GM19025 (cell line): ENCODE measurements at regions not wholly inside any gene's neighbourhood (a gene's known extent, or its start where the extent isn't known, plus 50 kb on each side); places are given as distances from the start of the nearest gene placed in this dataset.
"Not testable (repeated sequence)": the region's sequence is repeated elsewhere in the genome, so short reads cannot be mapped to it uniquely, and the experiment has no call there.

Source experiments
- ATAC-seq: cut with Tn5 transposase; IDR thresholded peaks from one replicate; pipeline ENCODE4 v1.9.1; 2021; ENCODE audit warnings: mild to moderate bottlenecking, low read depth, moderate library complexity; ENCODE audit not compliant: unreplicated experiment

DNA sequence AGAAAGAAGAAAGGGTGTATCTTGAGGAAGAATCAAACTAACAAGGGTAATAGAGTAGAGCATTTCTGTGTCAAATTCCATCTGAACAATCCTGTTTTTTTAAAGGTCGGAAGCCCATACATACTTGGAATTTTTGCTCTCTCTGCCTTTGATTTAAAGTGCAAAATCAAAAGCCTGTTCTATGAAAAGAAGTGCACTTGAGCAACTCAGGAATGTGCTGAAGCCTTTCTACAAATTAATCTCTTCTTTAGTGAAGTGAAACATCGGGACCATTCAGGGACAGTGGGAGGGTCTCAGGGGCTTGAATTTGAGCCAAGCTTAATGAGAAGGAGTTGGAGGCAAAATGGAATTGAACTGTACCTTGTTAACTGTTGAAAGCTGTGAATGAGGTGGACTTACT, 1008.5 kb upstream of the LCORL start:
- ATAC-seq = no peak

DNA sequence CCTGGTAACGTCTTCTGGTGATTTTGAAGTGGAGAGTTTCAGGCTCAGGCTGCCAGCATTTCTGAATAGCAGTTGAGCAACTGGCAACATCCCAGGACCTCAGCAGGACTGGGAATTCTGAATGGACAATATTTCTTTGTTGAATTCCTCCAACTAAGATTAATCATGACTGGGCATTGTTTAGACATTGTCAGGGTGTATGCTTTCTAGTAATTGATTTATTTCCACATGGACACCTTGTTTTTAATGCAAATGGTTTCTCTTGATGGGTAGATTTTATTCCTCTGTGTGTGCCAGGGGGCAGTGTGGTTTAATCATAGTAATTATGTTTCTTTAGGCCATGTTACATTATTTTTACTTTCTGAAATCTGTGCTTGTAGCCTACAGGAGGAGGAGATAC, 1004.7 kb upstream of the LCORL start:
- ATAC-seq = no peak

DNA sequence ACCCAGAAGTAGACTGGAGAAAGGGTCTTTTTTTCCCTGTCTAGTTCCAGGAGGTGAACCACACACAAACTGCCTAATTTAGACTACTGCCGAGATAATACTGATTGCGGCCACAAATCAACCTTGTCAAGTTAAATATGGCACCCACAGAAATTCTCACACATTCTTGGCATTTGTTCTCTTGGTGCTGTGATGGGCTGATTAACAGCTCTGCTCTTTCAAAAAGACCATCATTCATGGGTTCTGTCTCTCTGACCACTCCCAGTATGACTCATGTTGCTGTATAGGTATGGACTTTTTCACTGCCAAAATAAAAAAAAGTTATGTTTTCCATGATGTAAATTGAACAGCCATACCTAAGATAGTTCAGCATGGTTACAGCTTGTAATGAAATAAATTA, 1003.5 kb upstream of the LCORL start:
- ATAC-seq = no peak

DNA sequence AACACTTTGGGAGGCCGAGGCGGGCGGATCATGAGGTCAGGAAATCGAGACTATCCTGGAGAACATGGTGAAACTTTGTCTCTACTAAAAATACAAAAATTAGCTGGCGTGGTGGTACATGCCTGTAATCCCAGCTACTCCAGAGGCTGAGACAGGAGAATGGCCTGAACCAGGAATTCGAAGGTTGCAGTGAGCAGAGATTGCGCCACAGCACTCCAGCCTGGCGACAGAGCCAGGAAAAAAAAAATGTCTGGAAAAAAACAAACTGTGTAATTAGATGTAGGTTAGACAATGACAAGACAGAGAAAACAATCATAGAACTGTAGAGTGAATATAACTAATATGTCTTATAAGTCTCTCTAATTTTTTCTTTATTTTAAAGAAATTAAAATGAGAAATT, 1002.5 kb upstream of the LCORL start:
- no peak for ATAC-seq

DNA sequence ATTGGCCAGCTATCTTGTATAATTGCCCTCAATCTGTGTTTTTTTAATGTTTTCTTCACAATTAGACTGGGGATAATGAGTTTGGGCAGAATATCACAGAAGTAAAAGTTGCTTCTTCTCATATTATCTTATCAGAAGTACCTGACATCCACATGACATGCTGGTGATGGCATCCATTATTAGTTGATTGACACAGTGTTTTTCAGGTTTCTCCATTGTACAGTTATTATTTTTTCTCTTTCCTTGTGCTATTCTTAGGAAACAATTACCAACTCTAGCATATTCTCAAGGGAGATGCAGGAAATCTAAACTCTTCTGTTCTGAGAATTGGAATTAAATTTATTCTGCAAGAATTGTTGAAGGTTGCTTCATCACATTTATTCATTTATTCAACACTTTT, 1000.1 kb upstream of the LCORL start:
- no peak for ATAC-seq

DNA sequence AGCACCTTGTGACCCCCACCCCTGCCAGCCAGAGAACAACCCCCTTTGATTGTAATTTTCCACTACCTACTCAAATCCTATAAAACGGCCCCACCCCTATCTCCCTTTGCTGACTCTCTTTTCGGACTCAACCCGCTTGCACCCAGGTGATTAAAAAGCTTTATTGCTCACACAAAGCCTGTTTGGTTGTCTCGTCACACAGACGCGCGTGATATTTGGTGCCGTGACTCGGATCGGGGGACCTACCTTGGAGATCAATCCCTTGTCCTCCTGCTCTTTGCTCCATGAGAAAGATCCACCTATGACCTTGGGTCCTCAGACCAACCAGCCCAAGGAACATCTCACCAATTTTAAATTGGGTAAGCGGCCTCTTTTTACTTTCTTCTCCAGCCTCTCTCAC, 995.0 kb upstream of the LCORL start:
- not testable (repeated sequence) for ATAC-seq

DNA sequence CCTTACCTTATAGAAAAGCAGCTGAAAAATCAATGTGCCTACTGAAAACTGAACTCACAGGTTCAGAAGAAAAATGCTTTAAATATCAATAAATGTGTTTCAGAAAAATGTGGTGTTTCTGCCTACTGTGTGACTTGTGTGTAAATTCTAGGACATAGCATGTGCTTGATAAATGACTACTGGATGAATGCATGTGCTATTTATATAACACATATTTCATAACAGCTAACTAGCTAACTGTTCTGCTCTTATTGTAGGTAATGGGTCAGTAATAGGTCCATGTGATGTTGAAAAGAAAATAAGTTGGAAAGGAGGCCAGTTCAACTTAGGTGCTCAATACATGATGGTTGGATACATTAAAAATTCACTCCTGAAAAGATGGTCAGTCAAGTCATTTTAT, 993.0 kb upstream of the LCORL start:
- ATAC-seq = no peak

DNA sequence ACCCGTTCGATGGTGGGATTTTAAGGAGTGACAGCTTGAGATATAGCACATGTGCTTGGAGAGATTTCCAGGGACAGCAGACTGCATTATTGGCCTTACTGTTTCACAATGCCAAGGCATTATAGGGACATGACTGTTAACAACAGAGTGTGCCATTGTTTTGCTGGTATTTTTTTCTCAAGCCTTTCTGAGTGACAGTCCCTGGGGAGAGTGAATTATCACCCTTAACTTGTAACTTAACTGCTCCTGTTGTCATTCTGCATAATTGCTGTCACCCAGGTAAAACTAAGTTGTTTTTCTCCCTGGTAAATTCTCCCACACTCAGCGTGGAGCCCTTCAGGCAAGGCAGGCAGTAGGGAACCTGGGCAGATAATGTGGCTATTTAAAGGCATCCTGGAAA, 989.2 kb upstream of the LCORL start:
- no peak for ATAC-seq

DNA sequence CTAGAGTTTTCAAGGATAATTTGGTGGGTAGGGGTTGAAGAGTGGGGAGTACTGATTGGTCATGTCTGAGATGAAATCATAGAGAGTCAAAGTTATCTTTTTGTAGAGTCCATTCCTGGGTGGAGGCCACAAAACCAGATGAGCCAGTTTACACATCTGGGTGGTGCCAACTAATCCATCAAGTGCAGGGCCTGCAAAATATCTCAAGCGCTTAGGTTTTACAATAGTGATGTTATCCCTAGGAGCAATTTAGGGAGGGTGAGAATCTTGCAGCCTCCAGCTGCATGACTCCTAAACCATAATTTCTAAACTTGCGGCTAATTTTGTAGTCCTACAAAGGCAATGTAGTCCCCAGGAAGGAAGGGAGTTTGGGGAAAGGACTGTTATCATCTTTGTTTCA, 988.3 kb upstream of the LCORL start:
- ATAC-seq = no peak

DNA sequence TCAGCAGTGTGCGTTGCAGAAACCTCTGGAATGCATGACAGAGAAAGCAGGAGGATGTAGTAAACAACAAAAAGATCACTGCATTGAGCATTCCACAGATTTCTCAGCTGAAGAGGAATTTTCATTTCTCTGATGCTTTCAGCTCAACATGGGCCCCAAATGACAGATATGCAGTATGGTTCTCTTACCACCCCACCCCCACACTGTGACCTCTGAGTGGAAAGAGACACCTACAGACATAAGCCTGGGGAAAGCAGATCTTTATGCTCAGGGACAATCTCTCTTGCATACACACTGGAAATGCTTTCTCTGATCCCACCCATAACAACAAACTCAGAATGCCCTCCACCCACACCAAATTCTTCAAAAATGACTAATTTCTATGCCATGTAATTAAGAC, 983.7 kb upstream of the LCORL start:
- ATAC-seq = no peak

DNA sequence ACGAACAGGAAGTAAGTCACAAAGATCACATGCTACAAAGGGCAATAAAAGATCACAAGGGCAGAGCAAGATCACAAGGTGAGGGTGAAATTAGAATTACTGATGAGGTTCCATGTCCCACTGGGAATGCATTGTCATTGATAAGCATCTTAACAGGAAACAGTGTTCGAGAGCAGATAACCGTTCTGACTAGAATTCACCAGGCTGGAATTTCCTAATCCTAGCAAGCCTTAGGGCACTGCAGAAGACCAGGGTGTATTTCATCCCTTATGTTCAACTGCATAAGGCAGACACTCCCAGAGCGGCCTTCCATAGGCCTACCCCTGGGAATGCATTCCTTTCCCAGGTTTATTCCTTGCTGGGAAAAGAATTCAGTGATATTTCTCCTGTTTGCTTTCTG, 980.6 kb upstream of the LCORL start:
- no peak for ATAC-seq

DNA sequence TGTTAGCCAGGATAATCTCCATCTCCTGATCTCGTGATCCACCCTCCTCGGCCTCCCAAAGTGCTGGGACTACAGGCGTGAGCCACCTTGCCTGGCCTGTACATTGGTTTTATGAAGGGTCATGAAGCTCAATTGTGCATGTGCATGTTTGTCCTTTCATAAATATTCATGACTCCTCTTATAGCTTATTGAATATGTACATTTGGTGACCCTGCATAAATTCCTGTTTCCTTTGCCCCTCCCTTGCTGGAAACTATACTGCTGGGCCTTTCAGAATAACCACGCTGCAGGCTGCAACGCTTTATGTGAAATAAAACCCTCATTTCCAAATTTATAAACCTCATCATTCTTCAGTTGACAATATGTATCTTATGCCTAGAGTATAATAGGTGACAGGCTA, 978.0 kb upstream of the LCORL start:
- ATAC-seq = no peak

DNA sequence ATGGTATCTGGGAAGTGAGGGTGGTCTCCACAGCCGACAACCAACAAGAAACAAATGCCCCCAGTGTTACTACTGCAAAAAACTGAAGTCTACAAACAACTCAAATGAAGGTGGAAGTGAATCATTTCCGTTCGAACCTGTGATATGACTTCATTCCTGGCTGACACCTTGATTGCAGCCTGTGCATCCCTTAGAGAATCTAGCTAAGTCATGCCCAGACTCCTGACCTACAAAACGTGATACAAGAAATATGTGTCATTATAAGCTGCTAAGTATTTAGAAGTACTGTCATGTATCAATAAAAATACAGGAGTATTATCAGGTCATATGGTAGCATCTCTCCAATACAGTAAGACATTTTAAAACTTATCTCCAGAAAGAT, 959.7 kb upstream of the LCORL start:
- ATAC-seq = no peak

DNA sequence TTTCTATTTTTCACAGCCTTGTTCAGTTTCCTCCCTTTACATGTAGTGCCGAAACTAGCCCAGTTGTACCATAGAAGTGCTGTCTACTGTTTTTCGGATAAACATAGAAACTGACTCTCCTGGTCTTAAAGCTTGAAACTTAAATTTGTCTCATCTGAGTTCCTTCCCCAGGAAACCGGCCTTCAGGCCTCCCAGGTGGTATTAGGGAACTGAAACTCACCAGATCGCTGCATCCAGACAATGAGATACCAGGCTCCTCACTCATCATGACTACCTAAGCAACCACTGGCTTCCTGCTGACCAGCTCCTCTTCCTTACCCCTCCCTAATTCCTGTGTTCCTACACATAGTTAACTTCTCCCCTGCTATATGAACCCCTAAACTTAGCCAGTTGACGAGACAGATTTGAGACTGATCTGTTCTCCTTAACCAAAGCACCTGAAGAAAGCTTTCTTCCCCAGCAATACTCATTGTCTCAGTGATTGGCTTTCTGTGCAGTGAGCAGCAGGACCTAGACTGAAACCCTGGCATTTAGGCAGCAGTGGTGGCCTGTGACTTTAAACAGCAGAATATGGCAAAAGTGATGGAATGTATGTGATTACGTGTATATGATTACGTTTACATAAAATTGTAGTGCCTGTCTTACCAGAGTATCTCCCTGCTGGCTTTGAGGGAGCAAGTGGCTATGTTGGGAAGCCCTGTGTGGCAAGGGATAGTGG, 959.1 kb upstream of the LCORL start:
- ATAC-seq = no peak

DNA sequence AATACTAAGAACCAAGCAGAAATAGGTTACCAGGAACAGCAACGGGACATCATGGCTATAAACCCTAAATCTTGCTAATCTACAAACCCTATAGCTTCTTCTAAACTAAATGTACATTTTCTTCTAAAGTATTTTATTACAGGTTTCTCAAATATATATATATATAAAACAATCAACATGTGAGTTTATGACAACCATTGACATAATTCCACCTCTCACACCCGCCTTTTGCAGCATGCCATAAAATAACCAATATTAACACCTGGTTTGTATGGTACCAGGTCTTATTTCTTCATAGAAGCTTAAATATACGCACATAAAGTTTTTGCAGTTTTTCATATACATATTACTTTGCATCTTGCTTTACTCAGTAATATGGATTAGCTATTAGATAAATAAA, 955.3 kb upstream of the LCORL start:
- no peak for ATAC-seq

DNA sequence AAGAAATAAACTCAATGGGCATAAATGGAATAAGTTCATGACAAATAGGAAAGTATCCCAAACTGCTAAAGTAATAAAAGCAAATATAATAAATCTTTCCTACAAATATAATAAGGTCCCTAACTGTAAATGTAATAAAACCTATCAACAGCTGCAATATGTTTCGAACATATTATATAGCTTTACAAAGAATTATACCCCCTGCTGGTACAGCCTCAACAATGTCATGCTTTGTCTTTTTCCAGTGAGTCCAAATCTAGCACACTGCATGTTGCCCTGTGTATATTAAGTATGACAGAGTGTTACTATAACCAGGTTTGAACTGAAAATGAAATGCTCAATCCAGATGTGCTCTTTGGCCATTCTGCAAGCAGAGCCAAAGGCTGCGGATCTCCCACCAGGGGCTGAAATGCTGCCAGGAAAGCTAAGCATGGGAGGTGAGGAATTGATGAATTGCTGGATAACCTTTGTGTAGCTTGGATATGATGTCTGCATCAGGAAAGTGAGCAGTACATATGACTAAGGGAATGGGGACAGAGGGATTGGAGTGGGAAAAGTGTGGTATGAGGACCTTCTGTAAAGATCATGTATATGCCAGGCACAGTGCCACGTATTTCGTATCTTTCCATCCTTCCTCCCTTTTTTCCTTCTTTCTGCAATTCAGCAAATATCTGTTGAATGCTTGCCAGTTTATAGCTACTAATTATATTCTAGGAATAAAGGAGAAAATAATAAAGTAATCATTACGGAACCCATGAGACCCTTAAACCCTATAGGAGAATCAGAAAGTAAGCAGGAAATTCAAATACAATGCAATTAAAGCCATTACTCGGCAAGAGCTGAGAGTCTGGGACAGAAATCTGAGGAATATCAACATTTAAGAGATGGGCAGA, 954.6 kb upstream of the LCORL start:
- no peak for ATAC-seq

DNA sequence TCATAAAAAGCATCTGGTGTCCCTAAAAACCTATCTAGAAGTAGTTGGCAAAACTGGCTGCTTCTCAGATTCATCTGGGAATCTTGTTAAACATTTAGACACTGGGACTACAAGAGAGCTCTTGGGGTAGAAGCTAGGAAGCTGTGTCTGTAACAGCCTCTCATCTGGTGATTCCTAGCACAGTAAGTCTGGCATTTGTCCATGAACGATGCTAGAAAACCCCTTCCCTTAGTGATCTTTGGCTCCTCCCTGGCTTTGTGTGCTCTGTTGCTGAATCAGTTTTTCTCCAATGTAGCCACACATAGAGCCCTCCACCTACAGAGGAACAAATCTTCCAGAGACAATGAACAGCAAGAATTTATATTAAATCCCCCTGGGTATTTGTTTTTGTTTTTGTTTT, 951.7 kb upstream of the LCORL start:
- ATAC-seq = no peak

DNA sequence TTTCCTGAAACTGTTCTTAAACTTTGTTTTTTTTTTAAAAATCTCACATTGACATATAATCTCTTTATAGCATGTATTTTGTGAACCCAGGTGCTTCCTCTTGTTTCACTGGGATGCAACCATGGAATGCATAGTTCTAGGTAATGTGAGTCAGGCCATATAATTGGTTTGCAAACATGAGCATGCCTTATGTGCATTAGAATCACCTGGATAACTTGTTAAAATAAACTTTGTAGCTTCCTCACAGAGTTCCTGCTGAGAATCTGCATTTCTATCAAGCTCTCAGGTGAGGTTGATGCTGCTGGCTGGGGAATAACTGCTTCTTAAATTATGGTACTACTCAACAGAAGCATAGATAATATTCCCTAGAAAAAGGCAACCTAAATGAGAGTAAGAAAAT, 940.3 kb upstream of the LCORL start:
- no peak for ATAC-seq

DNA sequence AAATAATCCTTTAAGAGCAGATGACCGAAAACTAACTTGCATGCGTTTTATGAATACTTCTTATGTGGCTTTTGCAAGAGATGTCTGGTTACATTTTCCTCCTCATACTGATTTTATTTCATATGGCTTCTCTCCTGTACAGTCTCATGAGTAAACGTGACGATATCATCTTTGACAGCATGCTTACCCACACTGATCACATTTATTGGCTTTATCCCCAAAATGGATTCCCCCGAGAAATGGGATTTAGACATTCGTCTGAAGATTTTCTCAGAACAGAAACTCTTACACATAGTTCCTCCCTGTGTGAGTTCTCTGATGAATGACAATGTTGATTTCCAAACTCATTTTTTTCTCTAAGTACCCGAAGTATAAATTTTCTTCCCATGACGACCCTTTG, 939.7 kb upstream of the LCORL start:
- no peak for ATAC-seq

DNA sequence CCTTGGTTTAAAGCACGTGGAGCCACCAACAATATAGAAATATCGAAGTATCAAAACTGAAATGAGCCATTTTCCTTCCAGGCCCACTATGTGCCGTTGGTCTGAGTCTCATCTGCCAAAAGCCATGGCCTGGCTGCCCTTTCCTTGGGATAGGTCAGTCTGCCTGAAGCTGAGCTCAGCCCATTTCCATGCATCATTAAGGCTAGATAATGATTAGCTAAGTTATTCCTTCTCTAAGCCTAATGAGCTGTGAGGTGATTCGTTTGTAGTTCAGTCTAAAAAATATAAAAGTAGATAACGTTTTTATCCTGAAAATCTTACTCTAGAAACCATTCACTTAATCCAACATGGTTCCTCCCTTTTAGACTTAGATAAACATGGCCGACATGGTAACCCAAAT, 936.2 kb upstream of the LCORL start:
- ATAC-seq = no peak

DNA sequence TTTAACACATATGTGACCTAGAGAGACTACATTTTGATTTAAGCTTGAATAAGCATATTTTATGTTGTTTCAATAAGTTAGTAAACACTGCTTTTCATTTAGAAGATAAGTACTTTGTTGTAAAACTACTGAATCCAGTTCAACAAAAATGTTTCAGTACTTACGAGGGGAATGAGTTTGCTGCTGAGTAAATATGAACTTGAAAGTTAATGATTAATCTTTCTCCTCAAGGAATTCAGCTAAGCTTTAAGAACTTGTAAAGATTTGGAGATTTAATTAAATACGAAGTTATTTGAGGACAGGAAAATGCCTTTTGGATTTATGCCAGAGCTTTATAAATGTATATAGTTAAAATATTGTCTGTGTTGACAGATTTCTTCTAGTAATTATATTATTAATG, 933.0 kb upstream of the LCORL start:
- ATAC-seq = no peak

DNA sequence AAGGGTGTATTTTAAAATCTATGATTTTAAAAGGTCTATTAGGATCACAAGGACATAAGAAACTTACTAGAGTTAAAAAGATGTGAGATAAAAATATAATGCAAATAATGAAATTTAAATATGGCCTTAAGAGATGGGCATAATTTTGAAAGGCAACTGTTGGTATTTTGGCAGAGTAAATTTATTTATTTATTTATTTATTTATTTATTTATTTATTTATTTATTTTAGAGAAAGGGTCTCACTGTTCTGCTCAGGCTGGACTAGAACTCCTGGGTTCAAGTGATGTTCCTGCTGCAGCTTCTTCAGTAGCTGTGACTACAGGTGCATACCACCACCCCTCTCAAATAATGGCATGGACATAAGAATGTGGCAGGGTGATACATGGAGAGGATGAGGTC, 932.1 kb upstream of the LCORL start:
- ATAC-seq = no peak
